ENCODE measurements at regions not wholly inside any gene's neighbourhood (a gene's known extent, or its start where the extent isn't known, plus 50 kb on each side); places are given as distances from the start of the nearest gene placed in this dataset.

DNA sequence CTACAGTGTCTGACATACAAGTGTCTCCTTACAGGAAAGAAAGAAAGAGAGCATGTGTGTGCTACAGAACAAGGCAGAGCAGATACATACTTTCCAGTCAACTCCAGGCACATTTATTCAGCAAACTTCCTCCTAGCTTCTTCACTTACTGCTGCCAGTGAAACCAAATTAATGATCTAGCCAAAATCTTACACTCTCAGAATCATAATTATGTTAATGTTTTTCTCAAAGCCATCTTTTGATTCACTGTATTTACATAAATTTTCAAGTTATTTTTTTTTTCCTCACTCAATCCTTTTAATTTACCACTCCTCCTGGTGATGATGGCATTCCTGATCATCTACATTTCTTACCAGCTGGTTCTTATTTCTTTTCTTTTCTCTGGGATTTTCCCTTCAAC is 326.7 kb downstream of the IGSF11 start:
- Histone ChIP-seq H3K4me3 (no peak overlapping the region), H3K4me1 (ENCODE audit: control insufficient read depth in 5 of 5, insufficient read depth in 5 of 5, low read length in 5 of 5) (peaks cover 0 to 9% (median 0%) of the 10 kb centered on the region in 5 donors), H3K9ac (ENCODE audit: insufficient read depth in 1 of 2, low read length in 2 of 2) (no peak overlapping the region), H3K27me3 (ENCODE audit: control insufficient read depth in 3 of 3, insufficient read depth in 3 of 3, low read length in 2 of 3) (no peaks in the 10 kb centered on the region), H3K9me3 (ENCODE audit: control insufficient read depth in 4 of 4, insufficient read depth in 3 of 4, low read length in 3 of 4) (no peaks in the 10 kb centered on the region), H3K36me3 (ENCODE audit: control insufficient read depth in 4 of 4, insufficient read depth in 4 of 4, low read length in 4 of 4) (no peaks in the 10 kb centered on the region), H3K27ac (ENCODE audit: low read depth in 1 of 2, low read length in 1 of 2) (no peak overlapping the region)
- ATAC-seq (ENCODE audit: insufficient read depth, low FRiP score) (no peak), DNase-seq (no peak)
- no peak for TF ChIP-seq CTCF (IDR thresholded peaks at IDR 0.05; ENCODE audit: control extremely low read depth, extremely low read depth)

- Histone ChIP-seq H3K27me3 (ENCODE audit: control insufficient read depth in 3 of 3, insufficient read depth in 3 of 3, low read length in 2 of 3) (no peaks in the 10 kb centered on the region), H3K4me1 (ENCODE audit: control insufficient read depth in 5 of 5, insufficient read depth in 5 of 5, low read length in 5 of 5) (peaks cover 0 to 1% (median 0%) of the 10 kb centered on the region in 5 donors), H3K27ac (ENCODE audit: low read depth in 1 of 2, low read length in 1 of 2) (no peak overlapping the region), H3K4me3 (no peak overlapping the region), H3K9me3 (ENCODE audit: control insufficient read depth in 4 of 4, insufficient read depth in 3 of 4, low read length in 3 of 4) (peaks cover 0 to 2% (median 0%) of the 10 kb centered on the region in 4 donors), H3K36me3 (ENCODE audit: control insufficient read depth in 4 of 4, insufficient read depth in 4 of 4, low read length in 4 of 4) (no peaks in the 10 kb centered on the region), H3K9ac (ENCODE audit: insufficient read depth in 1 of 2, low read length in 2 of 2) (no peak overlapping the region)
- ATAC-seq (ENCODE audit: insufficient read depth, low FRiP score), result no peak
- WGBS, 2 donors, result 85 to 86% methylated on average over 2 of the region's 2 CpGs
- DNase-seq, result no peak
- no peak for TF ChIP-seq CTCF (IDR thresholded peaks at IDR 0.05; ENCODE audit: control extremely low read depth, extremely low read depth)
These were observed 324.1 kb downstream of the IGSF11 start for GRCh38 chr3:118710532-118710931.

GRCh38 chr3:118713502-118714207 is 321.0 kb downstream of the IGSF11 start:
- no peak overlapping the region for H3K4me3 ChIP-seq
- WGBS, 2 donors, result 67 to 83% methylated on average over 3 of the region's 3 CpGs

More at GRCh38 chr3:118713502-118714207, 321.0 kb downstream of the IGSF11 start:
- Histone ChIP-seq H3K36me3 (ENCODE audit: control insufficient read depth in 4 of 4, insufficient read depth in 4 of 4, low read length in 4 of 4) (no peaks in the 10 kb centered on the region), H3K27me3 (ENCODE audit: control insufficient read depth in 3 of 3, insufficient read depth in 3 of 3, low read length in 2 of 3) (no peaks in the 10 kb centered on the region), H3K4me1 (ENCODE audit: control insufficient read depth in 5 of 5, insufficient read depth in 5 of 5, low read length in 5 of 5) (no peaks in the 10 kb centered on the region), H3K9me3 (ENCODE audit: control insufficient read depth in 4 of 4, insufficient read depth in 3 of 4, low read length in 3 of 4) (peaks cover 0 to 2% (median 0%) of the 10 kb centered on the region in 4 donors), H3K9ac (ENCODE audit: insufficient read depth in 1 of 2, low read length in 2 of 2) (no peak overlapping the region), H3K27ac (ENCODE audit: low read depth in 1 of 2, low read length in 1 of 2) (no peak overlapping the region)
- DNase-seq (no peak), ATAC-seq (ENCODE audit: insufficient read depth, low FRiP score) (no peak)
- no peak for TF ChIP-seq CTCF (IDR thresholded peaks at IDR 0.05; ENCODE audit: control extremely low read depth, extremely low read depth)
